ENCODE measurements at regions not wholly inside any gene's neighbourhood (a gene's known extent, or its start where the extent isn't known, plus 50 kb on each side); places are given as distances from the start of the nearest gene placed in this dataset.
"Not testable (repeated sequence)": the region's sequence is repeated elsewhere in the genome, so short reads cannot be mapped to it uniquely, and the experiment has no call there.

DNA sequence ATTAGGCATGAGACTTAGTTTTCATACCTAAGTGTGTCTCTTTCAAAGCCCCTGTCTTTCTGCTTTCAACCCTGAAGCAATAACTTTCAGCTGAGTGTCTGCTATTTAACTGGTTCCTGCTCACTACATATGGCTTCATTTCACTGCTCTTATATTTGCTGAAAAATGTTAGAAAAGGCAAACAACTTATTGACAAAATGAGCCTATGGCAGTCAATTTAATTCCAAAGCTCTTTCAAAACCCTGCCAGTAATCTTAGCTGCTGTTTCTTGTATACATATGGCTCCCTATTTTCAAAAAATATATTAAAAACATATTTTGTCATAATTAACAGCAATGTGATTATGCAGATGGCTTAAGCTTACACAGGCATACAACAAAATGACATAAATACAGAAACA is 334.1 kb upstream of the MGAT4C start:
- DNase-seq (ENCODE audit: low spot score), result no peak

DNA sequence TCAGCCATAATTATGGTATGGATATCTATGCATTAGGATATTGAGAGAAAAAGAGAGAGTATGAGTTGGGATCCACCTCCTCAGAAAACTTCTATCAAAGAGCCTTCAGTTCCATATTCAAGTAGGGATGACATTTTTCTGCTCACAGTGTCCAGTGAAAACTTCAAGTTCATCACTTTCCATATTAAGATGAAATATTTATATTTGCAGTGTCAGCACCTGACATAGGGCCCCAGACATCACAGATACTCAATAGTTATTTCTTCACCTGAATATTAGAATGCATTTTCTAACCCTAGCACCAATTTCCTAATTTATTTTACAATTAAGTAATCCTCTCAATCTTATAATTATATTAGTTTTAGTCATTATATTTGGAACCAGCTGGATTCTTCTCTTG is 318.0 kb upstream of the MGAT4C start:
- no peak for DNase-seq (ENCODE audit: low spot score)

DNA sequence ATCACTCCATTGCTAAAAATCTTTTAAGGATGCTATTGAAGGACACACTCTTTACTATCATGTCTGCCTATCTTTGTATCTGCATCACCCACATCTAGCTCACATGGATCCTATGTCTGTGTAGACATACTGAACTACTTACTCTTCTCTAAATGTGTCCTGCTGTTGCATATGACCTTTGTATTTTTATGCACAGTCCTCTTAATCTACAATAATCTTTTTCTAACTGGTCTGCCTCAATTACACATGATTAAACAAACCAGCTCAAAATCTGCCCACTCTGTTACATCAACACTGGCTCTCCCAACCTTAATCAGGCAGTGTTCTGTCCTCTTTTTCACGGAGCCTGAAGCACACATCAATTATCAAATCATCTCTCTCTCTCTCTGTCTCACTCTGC is 316.3 kb upstream of the MGAT4C start:
- DNase-seq (ENCODE audit: low spot score), result no peak

DNA sequence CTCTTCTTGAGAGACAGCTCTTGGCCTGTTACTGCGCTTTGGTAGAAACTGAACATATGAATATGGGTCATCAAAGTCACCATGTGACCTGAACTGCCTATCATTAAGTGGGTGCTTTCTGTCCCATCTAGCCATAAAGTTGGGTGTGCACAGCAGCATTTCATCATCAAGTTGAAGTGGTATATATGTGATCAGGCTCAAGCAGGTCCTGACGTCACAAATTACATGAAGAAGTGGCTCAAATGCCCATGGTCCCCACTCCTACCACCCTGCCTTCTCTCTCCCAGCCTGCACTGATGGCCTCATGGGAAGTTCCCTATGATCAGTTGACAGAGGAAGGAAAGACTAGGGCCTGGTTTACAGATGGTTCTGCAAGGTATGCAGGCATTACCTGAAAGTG is 308.8 kb upstream of the MGAT4C start:
- no peak for DNase-seq (ENCODE audit: low spot score)

DNA sequence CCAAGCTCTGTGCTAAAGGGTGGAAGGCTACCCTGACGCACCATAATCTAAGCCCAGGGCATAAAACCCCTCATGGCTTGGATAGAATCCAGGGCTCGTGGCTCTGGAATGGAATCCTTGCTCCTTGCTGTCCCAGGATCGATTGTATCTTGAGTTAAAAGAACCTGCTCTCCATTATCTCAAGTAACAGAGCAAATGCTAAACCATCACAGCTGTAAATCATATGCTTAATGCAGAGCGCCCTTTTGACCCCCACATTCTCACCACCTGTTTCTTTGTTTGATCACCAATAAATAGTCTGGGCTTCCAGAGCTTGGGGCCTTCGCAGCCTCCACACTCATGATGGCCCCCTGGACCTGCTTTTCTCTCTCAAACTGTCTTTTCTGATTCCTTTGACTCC is 299.3 kb upstream of the MGAT4C start:
- not testable (repeated sequence) for DNase-seq (ENCODE audit: low spot score)

DNA sequence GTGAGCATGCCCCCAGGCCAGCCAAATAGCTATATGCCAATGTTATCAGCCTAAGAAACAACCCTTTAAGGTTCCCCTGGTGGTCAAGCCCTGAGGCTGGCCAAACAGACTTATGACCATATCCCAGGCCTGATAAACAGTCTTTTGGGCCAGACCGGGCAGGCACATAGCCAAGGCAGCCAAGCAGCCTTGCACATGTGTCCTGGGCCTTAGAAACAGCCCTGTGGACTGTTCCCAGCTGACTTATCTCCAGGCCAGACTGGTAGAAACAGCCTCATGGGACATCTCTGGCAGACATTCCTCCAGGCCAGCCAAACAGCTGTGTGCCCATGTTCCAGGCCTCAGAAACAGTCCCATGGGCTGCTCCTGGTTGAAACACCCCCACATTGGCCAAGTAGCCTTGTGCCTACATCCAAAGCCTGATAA is 295.0 kb upstream of the MGAT4C start:
- no peak for DNase-seq (ENCODE audit: low spot score)

DNA sequence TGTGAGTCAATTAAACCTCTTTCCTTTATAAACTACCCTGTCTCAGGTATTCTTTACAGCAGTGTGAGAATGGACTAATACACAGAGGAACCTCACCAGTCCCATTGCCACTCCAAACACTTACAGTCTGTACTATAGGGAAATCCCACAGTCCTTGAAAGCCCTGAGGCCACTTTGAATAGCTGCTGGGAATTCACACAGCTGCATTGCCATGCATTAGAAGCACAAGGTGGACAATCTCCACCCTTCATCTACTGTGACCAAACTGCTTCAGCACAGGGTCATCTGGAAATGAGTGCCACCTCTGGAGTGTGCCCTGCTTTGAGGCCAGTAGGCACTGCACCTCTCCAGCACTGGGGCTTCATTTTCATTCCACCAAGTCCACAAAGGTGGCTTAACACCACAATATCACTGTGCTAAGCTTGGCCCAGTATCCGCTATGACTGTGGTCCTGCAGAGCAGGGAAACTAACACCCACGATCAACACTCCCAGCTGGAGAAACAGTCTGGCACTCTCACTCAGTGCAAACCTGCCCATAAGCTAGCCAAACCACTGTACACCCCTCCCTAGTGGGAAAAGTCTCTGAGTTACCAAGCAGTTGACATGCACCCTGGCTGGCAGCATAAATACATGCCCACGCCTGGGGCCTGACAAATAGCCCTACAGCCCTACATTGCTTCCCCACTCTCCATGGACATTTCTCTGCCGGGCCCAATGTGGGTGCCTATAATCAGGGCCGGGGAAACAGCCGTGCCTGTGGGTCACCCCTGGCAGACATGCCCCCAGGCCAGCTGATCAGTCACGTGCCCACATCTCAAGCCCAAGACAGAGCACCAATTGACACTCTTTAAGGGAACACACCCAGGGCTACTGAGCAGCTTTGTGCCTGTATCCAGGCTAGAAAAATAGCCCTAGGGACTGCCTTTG is 294.3 kb upstream of the MGAT4C start:
- no peak for DNase-seq (ENCODE audit: low spot score)

DNA sequence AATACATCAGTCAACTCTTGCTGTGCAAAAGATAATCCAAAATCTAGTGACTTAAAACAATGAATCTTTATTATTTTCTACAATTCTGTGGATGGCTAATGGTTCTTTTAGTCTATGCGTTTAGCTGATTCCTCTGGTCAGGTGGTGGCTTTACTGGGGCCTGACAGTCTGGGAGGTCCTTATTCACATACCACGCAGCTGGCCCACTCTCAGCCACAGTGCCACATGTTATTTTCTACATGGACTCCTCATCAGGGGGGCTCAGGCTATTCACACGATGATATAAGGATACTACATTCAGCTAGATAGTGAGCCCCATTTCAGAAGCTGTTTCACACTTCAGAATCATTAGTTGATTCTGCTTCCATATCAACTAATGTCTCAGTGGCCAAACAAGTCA is 287.5 kb upstream of the MGAT4C start:
- DNase-seq (ENCODE audit: low spot score), result no peak

DNA sequence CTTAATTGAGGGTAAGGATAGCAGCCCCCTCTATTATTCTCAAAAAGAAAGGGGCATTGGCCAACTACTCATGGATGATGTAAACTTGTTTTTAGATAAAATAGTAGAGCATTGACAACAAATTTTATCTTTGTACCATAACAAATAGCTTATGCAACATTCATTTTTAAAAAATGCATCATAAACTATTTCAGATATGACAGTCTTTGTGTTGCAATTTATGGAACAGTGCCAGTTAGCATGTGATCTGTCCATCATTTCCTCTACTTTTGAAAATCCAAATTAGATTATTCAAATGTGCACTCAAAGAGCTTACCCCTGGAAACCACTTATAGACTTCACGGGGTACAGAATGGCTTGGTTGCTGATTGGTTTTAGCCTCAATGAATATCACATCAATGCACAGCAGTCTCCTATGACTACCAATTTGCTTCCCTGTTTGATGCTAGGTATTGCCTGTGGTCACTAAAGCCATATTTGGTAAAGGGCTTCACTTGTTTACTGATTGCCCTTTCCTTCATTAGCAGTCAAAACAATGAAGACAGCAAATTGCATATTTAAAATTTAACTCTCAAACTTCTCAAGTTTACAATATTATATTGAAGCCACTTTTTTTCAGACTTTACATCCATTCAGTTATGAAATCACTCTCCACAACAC is 274.9 kb upstream of the MGAT4C start:
- no peak for DNase-seq (ENCODE audit: low spot score)

DNA sequence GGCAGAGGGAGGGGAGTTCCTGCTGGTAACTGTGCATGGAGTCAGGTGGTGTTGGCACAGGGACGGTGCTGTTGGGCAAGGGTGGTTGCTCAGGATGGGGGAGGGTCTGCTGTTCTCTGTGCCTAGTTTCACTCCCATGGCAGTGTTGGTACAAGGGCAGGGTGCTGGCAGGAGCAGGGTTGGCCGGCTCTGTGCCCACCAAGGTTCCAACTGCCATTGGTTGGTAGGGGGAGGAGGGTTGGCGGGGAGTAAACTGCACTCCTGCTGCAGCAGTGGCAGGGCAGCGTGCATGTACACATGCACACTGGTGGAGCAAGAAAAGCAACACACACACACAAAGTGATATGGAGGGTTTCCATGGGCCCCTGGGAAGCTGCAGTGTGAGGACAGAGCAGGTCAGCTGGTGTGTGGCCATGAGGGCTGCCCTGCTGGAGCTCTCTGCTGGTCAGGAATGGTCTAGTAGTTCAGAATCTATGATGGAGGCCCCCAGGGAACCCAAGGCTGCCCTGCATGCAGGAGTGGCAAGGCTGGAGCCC is 269.9 kb upstream of the MGAT4C start:
- DNase-seq (ENCODE audit: low spot score), result no peak

DNA sequence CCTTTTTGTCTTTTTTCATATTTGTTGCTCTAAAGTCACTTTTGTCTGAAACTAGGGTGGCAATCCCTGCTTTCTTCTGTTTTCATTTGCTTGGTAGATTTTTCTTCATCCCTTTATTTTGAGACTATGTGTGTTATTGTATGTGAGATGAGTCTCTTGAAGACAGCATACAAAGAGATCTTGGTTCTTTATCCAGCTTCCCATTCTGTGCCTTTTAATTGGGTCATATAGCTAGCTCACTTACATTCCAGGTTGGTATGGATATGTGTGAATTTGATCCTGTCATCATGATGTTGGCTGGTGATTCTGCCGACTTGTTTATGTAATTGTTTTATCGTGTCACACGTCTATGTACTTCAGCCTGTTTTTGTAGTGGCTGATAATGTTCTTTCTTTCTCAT is 267.7 kb upstream of the MGAT4C start:
- DNase-seq (ENCODE audit: low spot score), result no peak

DNA sequence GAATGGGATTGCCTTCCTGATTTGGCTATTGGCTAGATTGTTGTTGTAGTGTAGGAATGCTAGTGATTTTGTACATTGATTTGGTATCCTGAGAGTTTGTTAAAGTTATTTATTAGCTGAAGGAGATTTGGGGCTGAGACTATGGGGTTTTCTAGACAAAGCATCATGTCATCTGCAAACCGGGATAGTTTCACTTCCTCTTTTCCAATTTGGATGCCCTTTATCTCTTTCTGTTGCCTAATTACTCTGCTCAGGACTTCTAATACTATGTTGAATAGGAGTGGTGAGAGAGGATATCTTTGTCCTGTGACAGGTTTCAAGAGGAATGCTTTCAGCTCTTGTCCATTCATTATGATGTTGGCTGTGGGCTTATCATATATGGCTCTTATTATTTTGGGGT is 265.7 kb upstream of the MGAT4C start:
- no peak for DNase-seq (ENCODE audit: low spot score)

DNA sequence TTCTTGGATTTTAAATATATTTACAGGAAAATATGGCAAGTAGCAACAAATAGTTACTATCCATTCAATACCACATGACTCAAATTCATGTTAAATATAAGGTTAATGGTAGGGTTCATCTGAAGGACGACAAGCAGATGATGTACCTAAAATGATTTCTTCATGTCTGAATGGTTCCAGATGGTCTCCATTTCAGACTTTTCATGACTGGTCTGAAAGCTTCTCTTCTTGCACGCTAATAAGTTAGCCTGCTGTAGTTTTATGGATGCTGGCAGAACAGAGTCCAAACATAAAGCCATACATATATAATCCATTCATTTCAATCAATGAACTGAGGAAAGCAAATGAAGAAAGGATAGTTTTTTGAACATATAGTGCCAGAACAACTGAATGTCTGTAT is 257.0 kb upstream of the MGAT4C start:
- DNase-seq (ENCODE audit: low spot score), result no peak

DNA sequence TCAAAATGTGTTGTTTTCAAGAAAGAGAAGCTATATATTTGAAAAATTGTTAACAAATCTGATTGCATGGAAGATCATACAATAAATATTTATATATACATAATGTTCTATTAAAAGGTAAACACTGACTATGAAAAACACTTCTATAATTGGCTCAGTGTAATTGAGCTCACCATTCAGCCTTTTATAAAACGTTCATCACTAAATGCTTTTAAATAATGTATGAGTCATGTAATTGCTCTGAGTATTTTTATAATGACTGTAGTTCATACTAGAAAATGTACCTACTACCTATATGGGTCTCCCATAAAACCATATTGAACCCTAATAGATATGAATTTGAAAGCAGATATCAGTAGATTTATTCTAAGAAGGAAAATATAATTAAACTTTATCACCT is 240.4 kb upstream of the MGAT4C start:
- DNase-seq (ENCODE audit: low spot score), result no peak

DNA sequence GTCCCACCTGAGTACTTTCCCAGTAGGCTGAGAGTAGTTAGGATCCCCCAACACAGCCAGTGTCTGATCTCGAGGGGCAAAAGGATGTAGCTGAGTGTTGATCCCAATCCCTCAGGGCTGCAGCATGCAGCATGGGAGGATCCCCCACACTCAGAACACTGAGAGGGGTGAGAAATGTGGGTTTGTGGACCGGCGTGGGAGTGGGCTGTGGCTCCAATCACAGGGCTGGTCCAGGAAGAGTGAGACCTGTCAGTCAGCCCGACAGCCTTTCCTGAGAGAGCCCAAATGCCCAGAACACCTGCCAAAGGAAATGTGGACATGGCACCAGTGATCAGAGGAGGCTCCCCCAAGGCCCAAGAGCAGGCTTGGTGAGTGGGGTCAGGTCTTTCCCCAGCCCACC is 228.3 kb upstream of the MGAT4C start:
- DNase-seq (ENCODE audit: low spot score), result no peak

DNA sequence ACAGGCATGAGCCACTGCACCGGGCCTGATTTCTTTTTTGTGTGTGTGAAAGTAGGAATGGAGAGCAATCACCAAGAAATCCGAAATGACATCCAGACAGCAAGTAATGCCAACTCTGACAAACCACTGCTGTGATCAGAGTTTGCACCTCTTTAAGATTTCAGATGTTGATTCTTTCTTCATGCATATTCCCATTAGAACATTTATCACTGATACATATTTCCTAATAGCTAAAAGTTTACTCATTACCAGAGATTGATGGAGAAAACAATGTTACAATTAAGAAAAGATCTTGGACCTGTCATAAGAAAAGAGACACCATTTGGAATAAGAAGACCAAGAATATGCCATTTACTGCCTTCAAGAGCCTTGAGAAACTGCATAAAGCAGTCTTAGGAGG is 217.0 kb upstream of the MGAT4C start:
- DNase-seq (ENCODE audit: low spot score), result no peak

DNA sequence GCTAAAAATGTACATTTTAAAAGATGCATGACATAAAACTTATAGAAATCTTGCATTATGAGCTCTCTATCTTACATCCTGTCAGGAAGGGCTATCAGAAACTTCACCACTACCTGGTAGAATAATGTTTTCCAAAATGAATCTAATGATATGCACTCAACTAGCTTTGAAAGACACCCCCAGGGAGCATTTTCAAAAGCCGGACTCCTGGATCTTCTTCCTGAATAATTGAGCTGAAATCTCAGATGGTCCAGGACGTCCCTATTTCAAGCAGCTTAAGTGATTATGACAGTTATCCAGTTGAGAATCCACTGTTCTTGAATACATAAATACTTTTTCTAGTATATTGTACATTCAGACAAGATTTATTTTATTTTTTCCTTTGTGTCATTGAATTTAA is 200.6 kb upstream of the MGAT4C start:
- no peak for DNase-seq (ENCODE audit: low spot score)

DNA sequence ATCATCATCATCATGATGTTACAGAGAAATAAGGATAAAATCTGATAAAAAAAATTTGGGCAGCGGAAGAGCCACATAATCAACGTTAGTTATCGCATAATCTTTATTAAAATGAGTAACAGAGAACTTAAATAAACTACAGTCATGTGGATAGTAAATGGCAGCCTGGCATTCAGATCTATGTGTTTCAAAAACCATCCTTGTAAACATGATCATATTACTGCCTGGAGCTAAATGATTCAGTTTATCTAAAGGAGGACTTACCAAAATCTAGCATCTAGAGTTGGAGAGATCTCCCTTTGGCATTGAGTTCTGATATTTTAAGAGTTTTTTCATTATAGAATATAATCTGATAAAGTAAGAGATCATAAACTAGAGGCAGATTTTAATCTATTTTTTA is 200.1 kb upstream of the MGAT4C start:
- no peak for DNase-seq (ENCODE audit: low spot score)

DNA sequence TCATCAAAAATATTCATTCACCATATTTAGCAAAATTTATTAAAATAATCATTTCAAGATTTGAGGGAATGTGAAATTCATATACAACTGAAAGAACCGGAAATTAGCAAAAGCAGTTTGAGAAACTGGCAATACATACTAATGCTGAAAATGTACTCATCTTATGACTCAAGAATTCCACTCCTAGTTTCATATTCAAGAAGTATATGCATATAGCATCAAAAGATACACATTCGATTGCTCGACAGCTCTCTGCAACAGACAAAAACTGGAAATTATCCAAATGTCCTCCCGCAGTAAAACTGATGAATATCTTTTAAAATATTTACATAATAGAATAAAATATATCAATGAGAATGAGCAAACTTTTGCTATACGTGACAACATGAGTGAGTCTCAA is 189.2 kb upstream of the MGAT4C start:
- no peak for DNase-seq (ENCODE audit: low spot score)

DNA sequence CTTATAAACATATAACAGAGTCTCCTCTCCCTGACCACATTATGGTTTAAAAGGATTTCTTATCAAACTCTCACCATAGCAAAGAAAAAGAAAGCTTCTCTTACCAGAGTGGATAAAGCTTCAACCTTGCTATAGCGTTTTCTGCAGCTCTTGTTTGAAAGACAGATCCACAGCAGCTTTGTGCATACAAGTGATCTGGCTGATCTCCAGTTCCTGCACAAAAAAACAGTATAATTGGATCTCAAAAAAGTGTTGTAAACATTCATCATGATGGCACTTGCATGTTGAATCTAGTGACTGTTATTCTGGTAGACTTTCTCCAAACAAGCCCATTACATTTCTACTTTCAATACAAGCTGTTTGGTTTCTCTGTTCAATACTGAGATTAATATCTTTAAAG is 178.9 kb upstream of the MGAT4C start:
- DNase-seq (ENCODE audit: low spot score), result no peak

DNA sequence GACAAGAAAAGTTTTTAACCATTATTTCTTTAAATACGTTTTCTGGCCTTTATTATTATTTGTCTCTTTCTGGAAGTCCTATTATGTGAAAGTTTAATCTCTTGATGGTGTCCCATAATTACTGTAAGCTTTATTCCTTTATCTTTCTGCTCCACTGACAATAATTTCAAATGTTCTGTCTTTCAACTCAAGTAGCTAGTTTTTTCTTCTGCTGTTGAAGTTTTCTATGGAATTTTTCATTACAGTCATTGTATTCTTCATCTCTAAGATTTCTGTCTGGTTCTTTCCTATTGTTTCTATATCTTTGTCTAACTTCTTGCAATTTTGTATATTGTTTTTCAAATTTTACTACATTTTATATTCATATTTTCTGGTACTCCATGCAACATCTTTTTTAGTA is 173.6 kb upstream of the MGAT4C start:
- DNase-seq (ENCODE audit: low spot score), result no peak

DNA sequence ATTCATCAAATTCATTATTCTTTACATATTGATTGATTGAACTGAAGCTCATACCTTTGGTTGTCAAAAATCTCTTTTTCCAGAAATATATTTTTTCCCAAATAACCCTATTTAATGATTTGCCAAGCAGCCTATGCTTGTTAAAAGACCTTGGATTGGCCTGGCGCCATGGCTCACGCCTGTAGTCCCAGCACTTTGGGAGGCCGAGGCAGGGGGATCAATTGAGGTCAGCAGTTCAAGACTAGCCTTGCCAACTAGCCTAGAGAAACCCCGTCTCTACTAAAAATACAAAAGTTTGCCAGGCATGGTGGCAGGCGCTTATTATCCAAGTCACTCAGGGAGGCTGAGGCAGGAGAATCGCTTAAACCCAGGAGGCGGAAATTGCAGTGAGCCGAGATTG is 165.1 kb upstream of the MGAT4C start:
- no peak for DNase-seq (ENCODE audit: low spot score)

DNA sequence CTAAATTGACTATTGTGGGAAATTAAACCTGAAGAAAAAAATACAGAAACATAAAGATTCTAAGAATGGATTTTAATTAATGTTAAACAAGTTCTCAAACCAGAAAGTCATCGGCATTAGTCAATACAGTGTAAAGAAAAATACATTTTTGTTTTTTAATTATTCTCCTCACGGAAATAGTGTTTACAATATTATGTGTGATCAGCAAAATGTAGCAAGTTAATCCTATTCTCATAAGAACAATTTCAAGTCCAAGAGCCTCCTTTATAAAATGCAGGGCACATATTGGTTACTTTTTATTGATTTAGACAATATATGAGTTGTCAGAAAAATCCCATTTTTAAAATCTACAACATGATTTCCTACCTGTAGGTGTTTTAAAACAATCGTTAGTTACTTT is 158.0 kb upstream of the MGAT4C start:
- DNase-seq (ENCODE audit: low spot score), result no peak

DNA sequence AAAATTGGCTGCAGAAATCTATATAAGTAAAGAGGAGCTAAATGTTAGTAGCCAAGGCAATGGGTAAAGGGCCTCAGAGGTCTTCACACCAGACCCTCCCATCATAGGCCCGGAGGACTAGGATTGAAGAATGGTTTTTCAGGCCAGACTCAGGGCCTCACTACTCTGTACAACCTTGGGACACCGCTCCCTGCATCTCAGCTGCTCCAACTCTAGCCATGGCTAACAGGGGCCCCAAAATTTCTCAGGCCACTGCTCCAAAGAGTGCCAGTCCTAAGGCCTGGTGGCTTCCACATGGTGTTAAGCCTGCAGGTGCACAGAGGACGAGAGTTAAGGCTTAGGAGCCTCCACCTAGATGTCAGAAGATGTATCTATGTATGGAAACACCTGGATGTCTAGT is 155.5 kb upstream of the MGAT4C start:
- DNase-seq (ENCODE audit: low spot score), result no peak

Measured in hematopoietic multipotent progenitor cell treated with erythropoietin and hydrocortisone succinate and interleukin-3 and kit ligand, for 15 days (in vitro differentiated cells).